ENCODE measurements at regions not wholly inside any gene's neighbourhood (a gene's known extent, or its start where the extent isn't known, plus 50 kb on each side); places are given as distances from the start of the nearest gene placed in this dataset.

DNA sequence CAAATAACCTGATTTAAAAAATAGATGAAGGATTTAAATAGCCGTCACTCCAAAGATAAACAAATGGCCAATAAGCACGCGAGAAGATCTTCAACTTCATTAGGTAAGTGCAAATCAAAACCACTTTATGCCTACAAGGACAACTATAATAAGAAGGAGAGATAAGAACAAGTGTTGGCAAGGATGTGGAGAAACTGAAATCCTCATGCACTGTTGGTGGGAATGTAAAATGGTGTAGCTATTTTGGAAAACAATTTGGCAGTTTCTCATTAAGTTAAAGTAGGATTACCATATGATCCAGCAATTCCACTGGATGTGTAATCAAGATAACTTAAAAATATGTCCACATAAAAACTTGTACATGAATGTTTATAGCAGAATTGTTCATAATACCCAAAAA lies 64.1 kb downstream of the CXCL12 start:
- 59 to 97% methylated on average over 3 of the region's 3 CpGs for WGBS, 2 donors
- Histone ChIP-seq H3K36me3 (no peaks in the 10 kb centered on the region), H3K27me3 (no peaks in the 10 kb centered on the region), H3K4me1 (no peaks in the 10 kb centered on the region), H3K27ac (no peak overlapping the region), H3K4me3 (no peak overlapping the region), H3K9me3 (no peaks in the 10 kb centered on the region)
- TF ChIP-seq CTCF (IDR thresholded peaks at IDR 0.05) (no peak), POLR2A (IDR thresholded peaks at IDR 0.05) (no peak), EP300 (IDR thresholded peaks at IDR 0.05) (no peak)
- DNase-seq (ENCODE audit: low spot score in 2 of 2) = no peak

- WGBS, 2 donors = 79 to 88% methylated on average over 3 of the region's 3 CpGs
- H3K27ac ChIP-seq = no peak overlapping the region
- H3K27me3 ChIP-seq = no peaks in the 10 kb centered on the region
- no peak overlapping the region for H3K4me3 ChIP-seq
- H3K36me3 ChIP-seq = no peaks in the 10 kb centered on the region
- H3K4me1 ChIP-seq = no peaks in the 10 kb centered on the region
- TF ChIP-seq EP300 (IDR thresholded peaks at IDR 0.05) (no peak), CTCF (IDR thresholded peaks at IDR 0.05) (no peak), POLR2A (IDR thresholded peaks at IDR 0.05) (no peak)
- no peak for DNase-seq (ENCODE audit: low spot score in 2 of 2)
- H3K9me3 ChIP-seq = no peaks in the 10 kb centered on the region
Measured at GRCh38 chr10:44317856-44318255, 67.0 kb downstream of the CXCL12 start.

- TF ChIP-seq CTCF (IDR thresholded peaks at IDR 0.05) (no peak), EP300 (IDR thresholded peaks at IDR 0.05) (no peak)
- H3K27ac ChIP-seq = no peak overlapping the region
- H3K27me3 ChIP-seq = no peaks in the 10 kb centered on the region
- H3K36me3 ChIP-seq = no peaks in the 10 kb centered on the region
- WGBS, 2 donors = 83 to 85% methylated on average over 8 of the region's 8 CpGs
- no peak overlapping the region for H3K4me3 ChIP-seq
- no peak for DNase-seq (ENCODE audit: low spot score in 2 of 2)
- H3K4me1 ChIP-seq = no peaks in the 10 kb centered on the region
- H3K9me3 ChIP-seq = no peaks in the 10 kb centered on the region
Measured at GRCh38 chr10:44316922-44317215, 68.0 kb downstream of the CXCL12 start.

- WGBS, 2 donors = 80 to 84% methylated on average over 8 of the region's 8 CpGs
- no peaks in the 10 kb centered on the region for H3K27me3 ChIP-seq
- peaks cover 0 to 3% (median under 1%) of the 10 kb centered on the region in 4 donors for H3K4me1 ChIP-seq
- no peak for TF ChIP-seq POLR2A (IDR thresholded peaks at IDR 0.05)
- no peak for TF ChIP-seq EP300 (IDR thresholded peaks at IDR 0.05)
- TF ChIP-seq CTCF (IDR thresholded peaks at IDR 0.05) = no peak
- no peak overlapping the region for H3K27ac ChIP-seq
- no peaks in the 10 kb centered on the region for H3K9me3 ChIP-seq
- no peak overlapping the region for H3K4me3 ChIP-seq
- DNase-seq (ENCODE audit: low spot score in 2 of 2) = no peak
- H3K36me3 ChIP-seq = no peaks in the 10 kb centered on the region
Measured at GRCh38 chr10:44316187-44316921, 68.5 kb downstream of the CXCL12 start.

- Histone ChIP-seq H3K27ac (no peak overlapping the region), H3K4me3 (no peak overlapping the region), H3K4me1 (peaks cover 0 to 12% (median 2%) of the 10 kb centered on the region in 4 donors), H3K9me3 (no peaks in the 10 kb centered on the region), H3K36me3 (no peaks in the 10 kb centered on the region), H3K27me3 (no peaks in the 10 kb centered on the region)
- WGBS, 2 donors = 84 to 88% methylated on average over 6 of the region's 6 CpGs
- no peak for DNase-seq (ENCODE audit: low spot score in 2 of 2)
- TF ChIP-seq EP300 (IDR thresholded peaks at IDR 0.05) (no peak), CTCF (IDR thresholded peaks at IDR 0.05) (no peak)
Measured at GRCh38 chr10:44314802-44315460, 70.0 kb downstream of the CXCL12 start.

All from tibial nerve (tissue), 4 donors.